IMR-90 (cell line): ENCODE measurements at regions not wholly inside any gene's neighbourhood (a gene's known extent, or its start where the extent isn't known, plus 50 kb on each side); places are given as distances from the start of the nearest gene placed in this dataset.

Experiments
- CEBPB ChIP-seq: IDR thresholded peaks from 2 replicates; pipeline ENCODE4 v1.6.1; 2012; ENCODE audit warnings: low read depth, low read length, improper control_type of control experiment
- CHD1 ChIP-seq: IDR thresholded peaks from 2 replicates; pipeline ENCODE4 v1.6.1; 2012; ENCODE audit warnings: low read depth, low read length, improper control_type of control experiment
- MAFK ChIP-seq: IDR thresholded peaks from 2 replicates; pipeline ENCODE4 v1.6.1; 2012; ENCODE audit warnings: low read depth, low read length, improper control_type of control experiment
- POLR2A ChIP-seq: IDR thresholded peaks from 2 replicates; pipeline ENCODE4 v1.6.1; 2012; ENCODE audit warnings: mild to moderate bottlenecking, low read depth, low read length
- RCOR1 ChIP-seq: IDR thresholded peaks from 2 replicates; pipeline ENCODE4 v1.6.1; 2012; ENCODE audit warnings: mild to moderate bottlenecking, low read length, improper control_type of control experiment; ENCODE audit not compliant: insufficient replicate concordance
- TF ChIP-seq, protein P1 (sequence below): conservative IDR thresholded peaks from 2 replicates; pipeline ENCODE4 v1.5.1; 2012; ENCODE audit warnings: mild to moderate bottlenecking, low read depth, low read length, improper control_type of control experiment
- TF ChIP-seq, protein P2 (sequence below): fragments of 150-350 bp; IDR thresholded peaks from 2 replicates; pipeline ENCODE4 v1.6.1; 2016; ENCODE audit warnings: low read depth, mild to moderate bottlenecking, low read length, moderate library complexity, borderline replicate concordance

DNA sequence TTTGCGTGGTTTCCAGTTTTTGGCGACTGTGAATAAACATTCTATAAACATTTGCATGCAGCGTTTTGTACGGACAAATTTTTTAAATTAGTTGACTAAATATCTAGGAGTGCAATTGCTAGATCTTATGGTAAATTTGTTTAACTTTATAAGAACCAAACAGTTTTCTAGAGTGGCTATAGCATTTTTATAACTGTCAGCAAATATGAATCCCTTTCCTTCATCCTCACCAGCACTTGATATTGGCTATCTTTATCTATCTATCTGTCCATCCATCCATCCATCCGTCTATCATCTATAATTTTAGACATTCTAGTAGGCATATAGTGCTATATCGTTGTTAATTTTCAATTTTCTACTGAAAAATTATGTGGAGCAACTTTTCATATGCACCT is 158.4 kb upstream of the CHRNA7 start:
- TF ChIP-seq, protein P1, sequence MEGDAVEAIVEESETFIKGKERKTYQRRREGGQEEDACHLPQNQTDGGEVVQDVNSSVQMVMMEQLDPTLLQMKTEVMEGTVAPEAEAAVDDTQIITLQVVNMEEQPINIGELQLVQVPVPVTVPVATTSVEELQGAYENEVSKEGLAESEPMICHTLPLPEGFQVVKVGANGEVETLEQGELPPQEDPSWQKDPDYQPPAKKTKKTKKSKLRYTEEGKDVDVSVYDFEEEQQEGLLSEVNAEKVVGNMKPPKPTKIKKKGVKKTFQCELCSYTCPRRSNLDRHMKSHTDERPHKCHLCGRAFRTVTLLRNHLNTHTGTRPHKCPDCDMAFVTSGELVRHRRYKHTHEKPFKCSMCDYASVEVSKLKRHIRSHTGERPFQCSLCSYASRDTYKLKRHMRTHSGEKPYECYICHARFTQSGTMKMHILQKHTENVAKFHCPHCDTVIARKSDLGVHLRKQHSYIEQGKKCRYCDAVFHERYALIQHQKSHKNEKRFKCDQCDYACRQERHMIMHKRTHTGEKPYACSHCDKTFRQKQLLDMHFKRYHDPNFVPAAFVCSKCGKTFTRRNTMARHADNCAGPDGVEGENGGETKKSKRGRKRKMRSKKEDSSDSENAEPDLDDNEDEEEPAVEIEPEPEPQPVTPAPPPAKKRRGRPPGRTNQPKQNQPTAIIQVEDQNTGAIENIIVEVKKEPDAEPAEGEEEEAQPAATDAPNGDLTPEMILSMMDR: no peak
- TF ChIP-seq MAFK (0 out of 2 replicates have a peak, but pooled peaks have one; percentile 9), POLR2A (no peak), CEBPB (no peak), RCOR1 (no peak), CHD1 (no peak)
- TF ChIP-seq, protein P2, sequence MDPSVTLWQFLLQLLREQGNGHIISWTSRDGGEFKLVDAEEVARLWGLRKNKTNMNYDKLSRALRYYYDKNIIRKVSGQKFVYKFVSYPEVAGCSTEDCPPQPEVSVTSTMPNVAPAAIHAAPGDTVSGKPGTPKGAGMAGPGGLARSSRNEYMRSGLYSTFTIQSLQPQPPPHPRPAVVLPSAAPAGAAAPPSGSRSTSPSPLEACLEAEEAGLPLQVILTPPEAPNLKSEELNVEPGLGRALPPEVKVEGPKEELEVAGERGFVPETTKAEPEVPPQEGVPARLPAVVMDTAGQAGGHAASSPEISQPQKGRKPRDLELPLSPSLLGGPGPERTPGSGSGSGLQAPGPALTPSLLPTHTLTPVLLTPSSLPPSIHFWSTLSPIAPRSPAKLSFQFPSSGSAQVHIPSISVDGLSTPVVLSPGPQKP: no peak
